Cardiac fibroblast (primary cell): ENCODE measurements at regions not wholly inside any gene's neighbourhood (a gene's known extent, or its start where the extent isn't known, plus 50 kb on each side); places are given as distances from the start of the nearest gene placed in this dataset.
"Not testable (repeated sequence)": the region's sequence is repeated elsewhere in the genome, so short reads cannot be mapped to it uniquely, and the experiment has no call there.

Experiments
- DNase-seq, 2 donors: peaks; one replicate each; pipeline versions ENCODE4 v3.0.0 to v3.0.0-alpha.2; 2010; ENCODE audit warnings: low read depth in 2 of 2
- H3K4me3 ChIP-seq, 2 donors: replicated peaks in 1 of 2; 1 replicate in 1 of 2; 2 replicates in 1 of 2; pipeline ENCODE4 v1.5.1; 2011; ENCODE audit warnings: low read depth in 2 of 2, low read length in 2 of 2, mild to moderate bottlenecking in 2 of 2, moderate library complexity in 1 of 2
- CTCF ChIP-seq: IDR thresholded peaks from one replicate; pipeline ENCODE4 v1.5.1; 2011; ENCODE audit warnings: low read depth, mild to moderate bottlenecking, low read length, inconsistent platforms

DNA sequence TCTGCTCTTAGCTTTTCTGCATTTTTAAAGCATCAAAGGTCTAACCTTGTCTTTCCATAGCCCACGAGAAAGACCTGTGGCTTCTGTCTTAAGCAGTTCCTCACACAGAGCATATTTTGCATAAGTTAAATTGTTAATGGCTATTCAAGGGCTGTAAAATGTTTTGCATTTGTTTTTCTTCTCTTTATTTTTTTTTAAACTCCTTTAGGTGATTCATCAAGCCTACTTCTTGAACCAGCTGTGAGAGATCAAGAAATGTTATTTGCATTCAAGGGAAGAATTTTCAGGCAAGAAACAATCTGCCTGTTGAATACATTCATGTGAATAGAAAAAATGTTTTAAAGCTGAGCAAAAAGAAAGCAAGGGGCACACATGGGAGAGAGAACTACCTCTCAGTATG, 423.8 kb upstream of the FRG1 start:
- no peak for TF ChIP-seq CTCF
- no peak for DNase-seq
- no peak overlapping the region for H3K4me3 ChIP-seq

- no peak for DNase-seq
- H3K4me3 ChIP-seq: no peak overlapping the region
- no peak for TF ChIP-seq CTCF
Observed at GRCh38 chr4:189519186-189519585, 421.5 kb upstream of the FRG1 start.

DNA sequence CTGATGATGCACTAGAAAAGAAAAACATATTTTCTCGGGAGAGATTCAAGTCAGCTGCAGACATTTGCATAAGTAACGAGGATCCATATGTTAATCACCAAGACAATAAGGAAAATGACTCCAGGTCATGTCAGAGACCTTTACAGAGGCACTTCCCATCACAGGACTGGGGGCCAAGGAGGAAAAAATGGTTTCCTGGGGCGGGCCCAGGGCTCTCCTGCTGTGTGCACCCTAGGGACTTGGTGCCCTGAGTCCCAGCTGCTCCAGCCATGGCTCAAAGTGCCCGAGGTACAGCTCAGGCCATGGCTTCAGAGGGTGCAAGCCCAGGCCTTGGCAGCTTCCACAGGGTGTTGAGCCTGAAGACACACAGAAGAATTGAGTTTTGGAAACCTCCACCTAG, 415.4 kb upstream of the FRG1 start:
- no peak for DNase-seq
- H3K4me3 ChIP-seq: no peak overlapping the region
- no peak for TF ChIP-seq CTCF

DNA sequence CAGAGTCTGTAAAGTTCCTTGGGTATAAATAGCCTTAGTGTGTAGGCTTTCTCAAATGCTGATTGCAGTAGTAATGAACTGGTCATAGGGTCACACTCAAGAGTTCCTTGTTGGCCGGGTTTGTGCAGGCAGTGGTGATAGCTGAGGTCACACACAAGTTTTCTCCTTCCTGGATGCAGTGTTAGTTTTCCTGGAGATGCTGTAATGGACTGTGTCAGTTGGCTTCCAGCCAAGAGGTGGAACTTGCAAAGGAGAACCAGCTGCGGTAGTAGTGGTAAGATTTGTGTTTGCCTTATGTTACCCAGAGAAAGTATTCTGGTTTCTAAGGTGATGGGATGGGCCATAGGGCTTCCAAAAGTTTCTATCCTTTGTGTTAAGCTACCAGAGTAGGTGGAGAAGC, 409.8 kb upstream of the FRG1 start:
- no peak for TF ChIP-seq CTCF
- no peak for DNase-seq
- no peak overlapping the region for H3K4me3 ChIP-seq

DNA sequence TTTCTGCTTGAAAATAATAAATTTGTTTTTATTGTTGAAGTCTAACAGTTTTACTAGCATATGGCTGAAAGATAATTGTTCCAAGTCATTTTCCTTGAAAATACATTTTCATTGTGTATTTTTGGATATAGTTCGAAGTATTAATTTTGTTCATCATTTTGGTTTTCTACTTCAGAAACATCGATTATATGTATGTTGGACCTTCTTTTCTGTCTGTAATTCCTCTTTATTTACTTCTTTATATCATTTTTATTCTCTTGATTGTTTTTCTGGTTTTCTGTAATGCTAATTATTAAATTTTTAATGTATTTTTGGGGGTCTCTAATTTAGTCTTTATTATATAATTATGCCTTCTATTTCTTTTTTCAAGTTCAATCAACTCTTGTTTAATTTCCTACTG, 407.1 kb upstream of the FRG1 start:
- DNase-seq: peak in 1 of 2 donors; percentile 6
- no peak overlapping the region for H3K4me3 ChIP-seq
- TF ChIP-seq CTCF: no peak

DNA sequence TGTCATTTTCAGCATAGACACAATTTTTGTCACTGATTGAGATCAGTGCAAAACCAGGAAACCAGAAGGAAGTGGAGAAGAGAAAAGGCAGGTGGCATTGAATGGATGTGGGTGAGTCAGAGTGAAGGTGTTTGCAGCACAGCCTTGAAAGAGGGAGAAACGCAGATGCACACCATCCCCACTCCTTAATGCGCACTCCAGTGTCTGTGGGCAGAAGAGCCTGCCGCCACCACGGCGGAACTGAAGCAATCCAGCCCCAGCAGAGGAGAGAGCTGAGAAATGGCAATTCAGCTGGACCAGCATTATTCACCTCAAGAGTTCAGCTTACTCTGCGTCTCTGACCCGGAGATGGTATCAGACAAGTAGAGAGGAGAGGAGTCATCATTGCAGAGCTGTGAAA, 393.1 kb upstream of the FRG1 start:
- no peak for DNase-seq
- H3K4me3 ChIP-seq: no peak overlapping the region
- no peak for TF ChIP-seq CTCF

DNA sequence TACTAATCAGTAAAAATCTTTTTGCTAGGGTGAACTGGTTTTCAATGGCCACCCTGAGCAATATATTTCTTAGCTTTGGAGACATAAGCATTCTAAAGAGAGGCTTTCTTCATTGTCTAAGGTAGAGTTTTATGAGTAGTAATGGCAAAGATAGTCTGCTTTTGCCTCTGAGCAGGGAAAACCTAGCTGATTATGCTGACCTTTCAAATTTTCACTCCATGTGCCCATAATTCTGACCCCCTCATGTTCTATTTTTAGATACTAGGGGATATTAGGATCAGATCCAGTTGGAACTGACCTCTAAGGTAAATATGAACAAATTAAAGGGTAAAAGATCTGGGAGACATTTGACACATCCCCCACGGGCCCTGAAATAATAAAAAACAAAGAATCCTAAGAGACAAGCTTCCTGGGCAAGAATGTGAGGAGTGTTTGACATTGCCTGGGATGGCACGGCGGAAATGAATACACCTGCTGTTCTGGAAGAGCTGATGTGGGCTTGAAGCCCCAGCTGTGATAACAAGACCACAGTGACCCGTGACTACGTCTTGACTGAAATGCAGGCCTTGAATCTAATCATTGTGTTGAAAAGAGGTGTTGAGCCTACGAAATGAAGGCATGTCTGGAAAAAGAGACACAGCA, 392.1 kb upstream of the FRG1 start:
- no peak for TF ChIP-seq CTCF
- DNase-seq: no peak
- no peak overlapping the region for H3K4me3 ChIP-seq

- not testable (repeated sequence) for H3K4me3 ChIP-seq
Observed at GRCh38 chr4:189551931-189552670, 388.6 kb upstream of the FRG1 start.

DNA sequence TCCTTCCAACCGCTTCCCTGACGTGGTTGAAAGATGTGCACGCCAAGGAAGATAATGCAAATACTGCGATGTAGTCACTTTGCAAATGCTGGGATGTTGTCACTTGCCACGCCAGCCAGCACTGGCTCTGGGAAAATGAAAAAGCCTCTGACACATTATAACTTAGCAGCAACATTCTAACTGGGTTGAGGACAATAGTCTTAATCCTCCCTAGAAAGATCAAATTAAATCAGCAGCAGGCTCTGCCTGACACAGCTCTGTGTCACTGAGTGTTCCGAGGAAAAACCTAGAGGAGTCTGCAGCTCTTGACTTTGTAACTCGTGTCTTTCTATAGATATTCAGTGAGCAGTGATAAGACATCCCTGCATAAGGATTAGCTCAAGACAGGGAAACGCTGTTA, 380.1 kb upstream of the FRG1 start:
- not testable (repeated sequence) for H3K4me3 ChIP-seq

More at GRCh38 chr4:189551931-189552670, 388.6 kb upstream of the FRG1 start:
- not testable (repeated sequence) for DNase-seq

GRCh38 chr4:189563751-189564150, 376.9 kb upstream of the FRG1 start:
- DNase-seq, H3K4me3 ChIP-seq: not testable (repeated sequence)

More for the DNA sequence above, 380.1 kb upstream of the FRG1 start:
- DNase-seq: not testable (repeated sequence)
